Large intestine (tissue), 3 donors: ENCODE measurements at regions not wholly inside any gene's neighbourhood (a gene's known extent, or its start where the extent isn't known, plus 50 kb on each side); places are given as distances from the start of the nearest gene placed in this dataset.

Experiments used
- DNase-seq, 2 donors: peaks; one replicate each; pipeline versions ENCODE4 v3.0.0 to v3.0.0-alpha.2; 2013
- H3K27ac ChIP-seq: one replicate; pipeline ENCODE4 v1.5.1; 2013; ENCODE audit warnings: low read length
- H3K27me3 ChIP-seq: 2 replicates; pipeline ENCODE4 v1.6.1; 2013; ENCODE audit warnings: low read length; ENCODE audit not compliant: control insufficient read depth, insufficient read depth
- H3K36me3 ChIP-seq: 2 replicates; pipeline ENCODE4 v1.6.1; 2013; ENCODE audit warnings: low read length; ENCODE audit not compliant: control insufficient read depth, insufficient read depth
- H3K4me1 ChIP-seq: one replicate; pipeline ENCODE4 v1.6.1; 2013; ENCODE audit warnings: low read length; ENCODE audit not compliant: control insufficient read depth, insufficient read depth
- H3K4me3 ChIP-seq: one replicate; pipeline ENCODE4 v1.5.1; 2013; ENCODE audit warnings: low read length
- H3K9me3 ChIP-seq: one replicate; pipeline ENCODE4 v1.6.1; 2013; ENCODE audit warnings: mild to moderate bottlenecking, low read depth, low read length, moderate library complexity; ENCODE audit not compliant: control insufficient read depth
- WGBS: methylation state at CpG from one replicate; pipeline ENCODE4 v1.1.5; 2013; ENCODE audit warnings: low lambda C conversion rate; ENCODE audit not compliant: insufficient coverage; 5-methylcytosine and 5-hydroxymethylcytosine counted together

DNA sequence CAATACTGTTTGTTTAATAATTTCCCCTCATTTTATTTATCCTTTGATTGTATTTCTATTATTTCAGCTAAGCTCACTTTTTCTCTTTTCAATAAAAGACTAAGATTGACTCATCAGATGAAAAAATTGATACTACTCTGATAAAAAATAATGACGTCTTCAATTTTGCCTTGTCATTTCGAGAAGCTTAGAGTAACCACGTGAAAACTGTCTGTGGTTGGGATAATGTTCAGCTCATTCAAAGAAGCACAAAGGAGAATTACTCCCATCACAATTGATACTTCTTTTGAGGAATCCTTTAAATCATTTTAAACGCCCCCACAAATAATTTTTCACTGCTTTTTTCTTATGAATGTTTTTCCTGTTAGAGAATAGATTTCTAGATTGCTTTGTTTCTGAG is 318.7 kb upstream of the SLITRK1 start:
- H3K27ac ChIP-seq: no peak overlapping the region
- no peak for DNase-seq
- H3K27me3 ChIP-seq: no peaks in the 10 kb centered on the region
- WGBS: 65% methylated on average over 4 of the region's 4 CpGs
- H3K4me1 ChIP-seq: no peaks in the 10 kb centered on the region
- H3K4me3 ChIP-seq: no peak overlapping the region
- no peaks in the 10 kb centered on the region for H3K36me3 ChIP-seq
- peaks cover 2% of the 10 kb centered on the region for H3K9me3 ChIP-seq

DNA sequence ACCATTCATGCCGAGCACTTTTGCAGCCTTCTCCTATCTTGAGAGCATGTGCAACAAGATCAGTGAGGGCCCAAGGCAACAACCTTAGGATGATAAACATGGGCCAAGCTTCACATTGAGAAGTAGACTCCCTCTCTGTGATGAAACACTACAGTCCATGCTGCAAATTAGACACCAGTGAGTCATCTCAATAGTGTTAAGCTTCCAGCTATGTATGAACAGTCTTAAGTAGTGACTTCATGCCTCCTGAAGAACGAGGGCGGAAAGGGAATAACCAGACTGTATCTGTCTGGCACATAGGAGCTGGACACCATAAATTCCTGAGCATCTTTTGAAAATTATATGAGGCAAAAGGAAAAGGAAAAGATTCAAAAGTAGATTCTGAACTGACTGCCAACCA is 309.9 kb upstream of the SLITRK1 start:
- no peak for DNase-seq
- Histone ChIP-seq H3K27me3 (no peaks in the 10 kb centered on the region), H3K4me1 (no peaks in the 10 kb centered on the region), H3K27ac (no peak overlapping the region), H3K4me3 (no peak overlapping the region), H3K36me3 (no peaks in the 10 kb centered on the region), H3K9me3 (peaks cover 2% of the 10 kb centered on the region)
- no CpG with 5 or more reads among the region's 3 CpGs for WGBS

GRCh38 chr13:84191139-84191538 is 308.9 kb upstream of the SLITRK1 start:
- Histone ChIP-seq H3K9me3 (peaks cover 5% of the 10 kb centered on the region), H3K36me3 (no peaks in the 10 kb centered on the region), H3K4me3 (no peak overlapping the region), H3K4me1 (no peaks in the 10 kb centered on the region), H3K27me3 (no peaks in the 10 kb centered on the region), H3K27ac (no peak overlapping the region)
- DNase-seq: no peak
- 100% methylated on average over 1 of the region's 4 CpGs for WGBS

DNA sequence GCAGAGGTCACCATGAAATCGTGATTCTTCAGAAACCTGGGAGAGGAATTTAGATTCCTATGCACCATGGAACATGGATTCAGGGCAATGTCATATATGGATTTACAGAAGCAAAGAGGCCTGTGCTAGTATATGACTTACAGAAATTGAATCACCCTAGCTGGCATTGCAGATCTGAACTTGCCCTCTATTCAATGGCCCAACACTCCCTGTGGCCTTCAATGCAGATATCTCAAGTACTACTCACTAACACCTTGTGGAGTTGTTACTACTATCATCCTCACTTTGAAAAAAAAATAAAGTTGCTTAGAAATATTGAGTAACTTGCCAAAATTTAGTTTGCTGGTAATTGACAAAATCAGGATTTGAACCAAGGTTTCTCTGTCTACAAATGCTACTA is 305.4 kb upstream of the SLITRK1 start:
- no peaks in the 10 kb centered on the region for H3K4me1 ChIP-seq
- no CpG with 5 or more reads among the region's 1 CpG for WGBS

GRCh38 chr13:84139561-84140158 is 257.4 kb upstream of the SLITRK1 start:
- no peaks in the 10 kb centered on the region for H3K4me1 ChIP-seq
- H3K9me3 ChIP-seq: no peaks in the 10 kb centered on the region
- no peak for DNase-seq
- no peaks in the 10 kb centered on the region for H3K27me3 ChIP-seq
- no peak overlapping the region for H3K4me3 ChIP-seq
- 89% methylated on average over 2 of the region's 2 CpGs for WGBS
- H3K27ac ChIP-seq: no peak overlapping the region
- H3K36me3 ChIP-seq: no peaks in the 10 kb centered on the region

More for the DNA sequence above, 305.4 kb upstream of the SLITRK1 start:
- H3K36me3 ChIP-seq: no peaks in the 10 kb centered on the region
- no peak for DNase-seq
- no peak overlapping the region for H3K27ac ChIP-seq
- peaks cover 3% of the 10 kb centered on the region for H3K9me3 ChIP-seq
- no peak overlapping the region for H3K4me3 ChIP-seq
- H3K27me3 ChIP-seq: no peaks in the 10 kb centered on the region

- WGBS: 100% methylated on average over 1 of the region's 2 CpGs
- DNase-seq: peak in 1 of 2 donors; percentile 5
- H3K36me3 ChIP-seq: no peaks in the 10 kb centered on the region
- H3K27me3 ChIP-seq: no peaks in the 10 kb centered on the region
- no peaks in the 10 kb centered on the region for H3K4me1 ChIP-seq
- no peaks in the 10 kb centered on the region for H3K9me3 ChIP-seq
- no peak overlapping the region for H3K4me3 ChIP-seq
- H3K27ac ChIP-seq: no peak overlapping the region
Measured at GRCh38 chr13:84137292-84137691, 255.0 kb upstream of the SLITRK1 start.

GRCh38 chr13:84136582-84136981 is 254.3 kb upstream of the SLITRK1 start:
- Histone ChIP-seq H3K27ac (no peak overlapping the region), H3K4me1 (no peaks in the 10 kb centered on the region), H3K9me3 (no peaks in the 10 kb centered on the region), H3K4me3 (no peak overlapping the region), H3K27me3 (no peaks in the 10 kb centered on the region), H3K36me3 (no peaks in the 10 kb centered on the region)
- WGBS: no CpG with 5 or more reads among the region's 1 CpG
- DNase-seq: no peak

- no peaks in the 10 kb centered on the region for H3K27me3 ChIP-seq
- DNase-seq: no peak
- no peaks in the 10 kb centered on the region for H3K4me1 ChIP-seq
- H3K27ac ChIP-seq: no peak overlapping the region
- no peaks in the 10 kb centered on the region for H3K36me3 ChIP-seq
- H3K9me3 ChIP-seq: peaks cover 3% of the 10 kb centered on the region
- H3K4me3 ChIP-seq: no peak overlapping the region
Measured at GRCh38 chr13:84132491-84132890, 250.2 kb upstream of the SLITRK1 start.

DNA sequence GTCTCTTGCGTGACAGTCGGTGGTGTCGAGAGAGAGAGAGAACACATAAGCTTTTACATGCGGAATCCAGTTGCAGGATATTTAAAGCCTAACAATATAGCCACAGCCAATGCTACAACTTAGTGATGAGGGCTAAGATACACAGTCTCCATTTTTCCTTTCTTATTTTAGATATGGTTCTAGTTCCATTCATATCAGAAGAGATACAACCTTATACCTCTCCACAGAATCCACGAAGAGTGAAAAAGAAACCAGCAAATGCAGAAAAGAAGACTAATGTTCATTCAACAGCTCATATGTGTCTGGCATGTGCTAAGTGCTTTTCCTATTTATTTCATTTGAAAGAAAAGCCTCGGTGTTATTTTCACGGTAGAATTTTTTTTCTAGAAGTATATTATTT is 249.0 kb upstream of the SLITRK1 start:
- DNase-seq: no peak
- no peaks in the 10 kb centered on the region for H3K4me1 ChIP-seq
- H3K9me3 ChIP-seq: peaks cover 3% of the 10 kb centered on the region
- H3K27me3 ChIP-seq: no peaks in the 10 kb centered on the region
- no peaks in the 10 kb centered on the region for H3K36me3 ChIP-seq
- 100% methylated on average over 1 of the region's 7 CpGs for WGBS
- H3K27ac ChIP-seq: no peak overlapping the region
- no peak overlapping the region for H3K4me3 ChIP-seq

- no peak overlapping the region for H3K4me3 ChIP-seq
- no peaks in the 10 kb centered on the region for H3K4me1 ChIP-seq
- no CpG with 5 or more reads among the region's 1 CpG for WGBS
- no peak for DNase-seq
- no peaks in the 10 kb centered on the region for H3K36me3 ChIP-seq
- peaks cover 3% of the 10 kb centered on the region for H3K9me3 ChIP-seq
- no peak overlapping the region for H3K27ac ChIP-seq
- no peaks in the 10 kb centered on the region for H3K27me3 ChIP-seq
Measured at GRCh38 chr13:84130495-84131114, 248.3 kb upstream of the SLITRK1 start.

- DNase-seq: no peak
- H3K4me3 ChIP-seq: no peak overlapping the region
- peaks cover 3% of the 10 kb centered on the region for H3K9me3 ChIP-seq
- WGBS: no CpG with 5 or more reads among the region's 2 CpGs
- H3K36me3 ChIP-seq: no peaks in the 10 kb centered on the region
- H3K27me3 ChIP-seq: no peaks in the 10 kb centered on the region
- H3K27ac ChIP-seq: no peak overlapping the region
- no peaks in the 10 kb centered on the region for H3K4me1 ChIP-seq
Measured at GRCh38 chr13:84129966-84130365, 247.7 kb upstream of the SLITRK1 start.
